ENCODE measurements at regions not wholly inside any gene's neighbourhood (a gene's known extent, or its start where the extent isn't known, plus 50 kb on each side); places are given as distances from the start of the nearest gene placed in this dataset.

- H3F3A ChIP-seq (ENCODE audit: insufficient read depth, low read depth), result no peaks in the 10 kb centered on the region
- CTCF ChIA-PET, result interaction anchor here (0.7 kb wide), 1 partner anchor 469 kb away, joined by 3 read pairs; no protein-coding TSS in a partner anchor
Measured at GRCh38 chr4:100054071-100054470, 104.0 kb upstream of the H2AZ1 start.

GRCh38 chr4:100049872-100050271 is 99.8 kb upstream of the H2AZ1 start:
- Histone ChIP-seq H3K9me3 (ENCODE audit: insufficient read depth, low read depth) (no peaks in the 10 kb centered on the region; the same call in 1 of the 2 replicates), H3K27me3 (ENCODE audit: insufficient read depth, low read depth) (no peaks in the 10 kb centered on the region), H3K27ac (no peak overlapping the region), H3K79me2 (ENCODE audit: low read depth) (no peaks in the 10 kb centered on the region), H2AFZ (no peak overlapping the region), H3K36me3 (ENCODE audit: low read depth) (no peaks in the 10 kb centered on the region), H3K4me2 (no peak overlapping the region), H3K9me2 (ENCODE audit: insufficient read depth) (no peaks in the 10 kb centered on the region), H3K4me1 (replicated peaks; ENCODE audit: insufficient read depth) (0 out of 2 replicates have a peak, but pooled peaks cover 5% of the 10 kb centered on the region), H3F3A (ENCODE audit: insufficient read depth, low read depth) (no peaks in the 10 kb centered on the region), H4K20me1 (ENCODE audit: insufficient read depth) (no peaks in the 10 kb centered on the region), H3K4me3 (no peak overlapping the region)
- no peak for TF ChIP-seq EZH2 (IDR thresholded peaks at IDR 0.05; ENCODE audit: low read depth)
- TF ChIP-seq CTCF (conservative IDR thresholded peaks at IDR 0.05), result no peak
- POLR2A ChIA-PET (ENCODE audit: unreplicated experiment), result no interaction called here
- CTCF ChIA-PET, result no interaction called here
- BruUV-seq (replicated peaks), result no TSS peak
- DNase-seq, result peak in 1 of 2 experiments; percentile 45
- intact Hi-C loops (cut with micrococcal nuclease; ENCODE audit: unreplicated experiment), result no loop called here

More at GRCh38 chr4:100054071-100054470, 104.0 kb upstream of the H2AZ1 start:
- Histone ChIP-seq H4K20me1 (ENCODE audit: insufficient read depth) (no peaks in the 10 kb centered on the region), H3K4me1 (replicated peaks; ENCODE audit: insufficient read depth) (0 out of 2 replicates have a peak, but pooled peaks cover 5% of the 10 kb centered on the region), H3K4me2 (no peak overlapping the region), H2AFZ (no peak overlapping the region), H3K27ac (no peak overlapping the region), H3K79me2 (ENCODE audit: low read depth) (no peaks in the 10 kb centered on the region), H3K4me3 (no peak overlapping the region), H3K9me3 (ENCODE audit: insufficient read depth, low read depth) (no peaks in the 10 kb centered on the region), H3K36me3 (ENCODE audit: low read depth) (no peaks in the 10 kb centered on the region), H3K9me2 (ENCODE audit: insufficient read depth) (no peaks in the 10 kb centered on the region), H3K27me3 (ENCODE audit: insufficient read depth, low read depth) (no peaks in the 10 kb centered on the region)
- BruUV-seq (replicated peaks), result no TSS peak
- no peak for TF ChIP-seq EZH2 (IDR thresholded peaks at IDR 0.05; ENCODE audit: low read depth)
- no peak for TF ChIP-seq CTCF (conservative IDR thresholded peaks at IDR 0.05)
- intact Hi-C loops (cut with micrococcal nuclease; ENCODE audit: unreplicated experiment), result no loop called here
- DNase-seq, result no peak
- POLR2A ChIA-PET (ENCODE audit: unreplicated experiment), result interaction anchor here (0.5 kb wide), 1 partner anchor 39 kb away, joined by 3 read pairs; no protein-coding TSS in a partner anchor

GRCh38 chr4:100042711-100043110 is 92.6 kb upstream of the H2AZ1 start:
- POLR2A ChIA-PET (ENCODE audit: unreplicated experiment), result no interaction called here

More at GRCh38 chr4:100042711-100043110, 92.6 kb upstream of the H2AZ1 start:
- H3K9me2 ChIP-seq (ENCODE audit: insufficient read depth), result 0 out of 2 replicates have a peak, but pooled peaks cover 2% of the 10 kb centered on the region
- H3K36me3 ChIP-seq (ENCODE audit: low read depth), result no peaks in the 10 kb centered on the region
- TF ChIP-seq EZH2 (IDR thresholded peaks at IDR 0.05; ENCODE audit: low read depth) (no peak), CTCF (conservative IDR thresholded peaks at IDR 0.05) (no peak)
- intact Hi-C loops (cut with micrococcal nuclease; ENCODE audit: unreplicated experiment), result no loop called here
- H3K4me3 ChIP-seq, result no peak overlapping the region
- H3K27me3 ChIP-seq (ENCODE audit: insufficient read depth, low read depth), result no peaks in the 10 kb centered on the region
- no peak overlapping the region for H3K27ac ChIP-seq
- no peaks in the 10 kb centered on the region for H3K79me2 ChIP-seq (ENCODE audit: low read depth)
- no peak overlapping the region for H2AFZ ChIP-seq
- no peaks in the 10 kb centered on the region for H3F3A ChIP-seq (ENCODE audit: insufficient read depth, low read depth)
- H3K4me1 ChIP-seq (replicated peaks; ENCODE audit: insufficient read depth), result no peaks in the 10 kb centered on the region
- CTCF ChIA-PET, result no interaction called here
- no peak for DNase-seq
- BruUV-seq (replicated peaks), result no TSS peak
- no peak overlapping the region for H3K4me2 ChIP-seq
- H4K20me1 ChIP-seq (ENCODE audit: insufficient read depth), result no peaks in the 10 kb centered on the region
- H3K9me3 ChIP-seq (ENCODE audit: insufficient read depth, low read depth), result no peaks in the 10 kb centered on the region; the same call in 1 of the 2 replicates
